ENCODE measurements at regions not wholly inside any gene's neighbourhood (a gene's known extent, or its start where the extent isn't known, plus 50 kb on each side); places are given as distances from the start of the nearest gene placed in this dataset.

DNA sequence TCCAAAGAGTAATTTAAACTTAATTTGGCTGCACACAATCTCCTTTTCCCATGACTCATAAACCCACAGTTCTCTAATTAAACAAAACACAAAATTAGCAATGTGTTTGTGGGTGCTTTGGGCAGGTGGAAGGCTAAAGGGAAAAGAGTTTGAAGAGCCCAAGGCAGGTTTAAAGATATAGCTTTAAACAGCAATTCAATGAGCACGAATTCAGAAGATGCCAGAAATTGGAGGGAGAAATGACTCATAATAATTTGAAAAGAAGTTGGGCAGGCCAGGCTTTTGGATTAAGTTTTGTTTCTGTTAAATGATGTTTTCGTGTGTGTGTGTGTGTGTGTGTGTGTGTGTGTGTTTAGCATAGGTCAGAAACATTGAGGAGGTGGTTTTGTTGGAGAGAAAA, 594.8 kb upstream of the ZEB2 start:
- WGBS, 3 donors = 53 to 64% (median 56%) methylated on average over 2 of the region's 2 CpGs
- H3K27ac ChIP-seq (ENCODE audit: low read depth, low read length) = no peak overlapping the region

- no peak overlapping the region for H3K27ac ChIP-seq (ENCODE audit: low read depth, low read length)
These were observed 592.5 kb upstream of the ZEB2 start for GRCh38 chr2:145112467-145112866.

DNA sequence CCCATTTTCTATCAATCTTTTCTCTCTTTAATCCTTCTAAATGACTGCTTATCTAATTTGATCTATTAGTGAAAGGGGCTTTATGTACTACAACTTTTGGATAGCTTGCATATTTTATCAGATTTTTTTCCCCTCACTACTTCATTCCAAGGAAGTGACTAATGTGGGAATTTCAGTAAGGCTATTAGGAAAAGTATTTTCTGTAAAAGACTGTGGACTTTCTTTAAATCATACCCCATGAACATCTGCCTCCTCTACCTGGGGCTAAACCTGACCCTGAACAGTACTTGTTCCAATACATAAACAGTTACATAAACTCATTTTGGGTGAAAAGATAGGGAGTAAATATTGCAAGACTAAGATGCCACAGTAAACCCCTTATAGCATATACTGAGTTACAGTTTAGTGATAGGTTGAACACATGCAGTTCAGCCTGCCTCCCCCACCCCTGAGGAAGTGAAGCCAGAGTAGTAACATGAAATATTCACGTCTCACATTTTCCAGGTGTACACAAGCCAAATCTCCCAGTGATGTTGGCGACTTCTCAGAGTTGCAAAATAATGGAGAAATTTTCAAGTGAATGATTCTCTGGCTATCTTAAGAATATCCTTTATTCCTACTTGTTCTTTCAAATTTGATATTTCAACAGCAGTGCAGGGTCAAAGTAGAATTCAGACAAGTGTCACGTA, 590.9 kb upstream of the ZEB2 start:
- no peak overlapping the region for H3K27ac ChIP-seq (ENCODE audit: low read depth, low read length)
- WGBS, 3 donors = 68 to 89% (median 71%) methylated on average over 3 of the region's 3 CpGs

DNA sequence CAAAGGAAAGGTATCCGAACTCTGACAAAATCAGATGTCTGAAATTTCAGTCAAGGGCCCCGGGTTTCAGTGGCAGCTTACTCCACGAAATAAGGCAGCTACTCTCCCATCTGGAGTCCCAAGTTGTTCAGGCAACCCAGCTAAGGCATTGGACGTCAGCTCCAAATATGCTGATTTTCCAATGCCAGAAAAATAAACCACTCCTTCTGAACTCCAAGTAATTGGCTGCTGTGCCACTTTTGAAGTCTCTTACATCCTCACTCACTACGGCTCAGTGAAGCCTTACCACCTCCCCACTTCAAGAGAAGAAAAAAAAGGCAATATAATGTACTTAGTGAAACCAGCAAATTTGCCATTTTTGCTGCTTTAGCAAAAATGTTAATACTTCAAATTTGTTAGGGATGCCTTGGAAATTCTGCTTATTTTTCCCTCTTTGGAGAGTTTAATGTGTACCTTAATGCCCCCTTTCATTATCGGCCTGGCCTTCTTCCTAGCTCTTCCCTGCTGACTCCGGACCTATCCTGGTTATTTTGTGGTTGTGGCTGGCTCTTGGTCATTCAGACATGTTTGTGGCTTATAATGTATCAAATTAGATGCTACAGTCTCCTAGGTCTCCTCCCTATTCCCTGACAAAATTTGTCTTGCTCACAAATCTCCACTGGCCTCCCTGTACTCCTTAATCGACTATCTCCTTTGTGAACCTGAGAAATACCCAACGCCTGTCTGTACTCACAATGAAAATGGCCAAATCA, 589.2 kb upstream of the ZEB2 start:
- 84 to 89% (median 88%) methylated on average over 9 of the region's 9 CpGs for WGBS, 3 donors
- H3K27ac ChIP-seq (ENCODE audit: low read depth, low read length) = no peak overlapping the region

DNA sequence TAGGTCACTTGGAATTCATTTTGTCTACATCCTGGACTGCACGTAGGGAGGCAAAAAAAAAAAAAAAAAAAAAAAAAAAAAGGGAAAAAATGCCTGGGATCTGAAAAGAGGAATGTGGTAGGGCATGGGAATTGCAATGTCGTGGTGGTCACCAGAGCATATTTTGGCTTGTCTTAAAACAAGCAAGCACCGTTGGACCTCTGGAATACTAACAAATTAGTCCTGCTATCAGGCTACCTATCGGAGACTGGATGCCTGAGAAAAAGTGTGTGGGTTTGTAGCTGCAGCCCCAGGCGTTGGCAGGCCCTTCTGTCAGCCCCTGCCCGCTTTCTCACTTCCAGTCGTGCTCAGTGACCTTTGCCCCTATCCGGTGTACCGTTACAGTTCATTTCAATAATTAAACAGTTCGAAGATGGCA, 588.5 kb upstream of the ZEB2 start:
- no peak overlapping the region for H3K27ac ChIP-seq (ENCODE audit: low read depth, low read length)
- 59 to 80% (median 80%) methylated on average over 10 of the region's 10 CpGs for WGBS, 3 donors

GRCh38 chr2:145106293-145106692, 586.4 kb upstream of the ZEB2 start:
- 92 to 95% (median 95%) methylated on average over 5 of the region's 5 CpGs for WGBS, 3 donors
- no peak overlapping the region for H3K27ac ChIP-seq (ENCODE audit: low read depth, low read length)

- 89 to 97% (median 96%) methylated on average over 2 of the region's 2 CpGs for WGBS, 3 donors
- H3K27ac ChIP-seq (ENCODE audit: low read depth, low read length) = no peak overlapping the region
These were observed 582.8 kb upstream of the ZEB2 start for GRCh38 chr2:145102706-145103105.

DNA sequence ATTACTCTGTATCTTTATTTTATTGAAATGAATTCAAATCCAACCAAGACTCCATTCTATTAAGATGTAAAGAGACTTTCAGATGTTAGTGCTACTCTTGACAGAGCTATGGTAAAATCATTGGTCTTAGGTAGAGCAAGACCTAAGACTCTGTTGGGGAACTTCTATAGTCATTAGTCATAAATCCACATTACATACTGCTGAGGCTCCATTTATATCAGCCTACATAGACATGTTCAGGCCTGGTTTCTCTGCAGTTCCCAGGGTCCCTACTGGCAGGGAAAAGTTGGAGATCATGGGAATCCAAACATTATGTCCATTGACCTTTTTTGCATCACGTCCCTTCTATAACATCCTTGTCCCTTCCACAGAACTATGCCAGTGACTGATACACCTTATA, 580.4 kb upstream of the ZEB2 start:
- 93 to 100% (median 97%) methylated on average over 1 of the region's 1 CpG for WGBS, 3 donors
- H3K27ac ChIP-seq (ENCODE audit: low read depth, low read length) = no peak overlapping the region

GRCh38 chr2:145096582-145096981, 576.7 kb upstream of the ZEB2 start:
- no peak overlapping the region for H3K27ac ChIP-seq (ENCODE audit: low read depth, low read length)

DNA sequence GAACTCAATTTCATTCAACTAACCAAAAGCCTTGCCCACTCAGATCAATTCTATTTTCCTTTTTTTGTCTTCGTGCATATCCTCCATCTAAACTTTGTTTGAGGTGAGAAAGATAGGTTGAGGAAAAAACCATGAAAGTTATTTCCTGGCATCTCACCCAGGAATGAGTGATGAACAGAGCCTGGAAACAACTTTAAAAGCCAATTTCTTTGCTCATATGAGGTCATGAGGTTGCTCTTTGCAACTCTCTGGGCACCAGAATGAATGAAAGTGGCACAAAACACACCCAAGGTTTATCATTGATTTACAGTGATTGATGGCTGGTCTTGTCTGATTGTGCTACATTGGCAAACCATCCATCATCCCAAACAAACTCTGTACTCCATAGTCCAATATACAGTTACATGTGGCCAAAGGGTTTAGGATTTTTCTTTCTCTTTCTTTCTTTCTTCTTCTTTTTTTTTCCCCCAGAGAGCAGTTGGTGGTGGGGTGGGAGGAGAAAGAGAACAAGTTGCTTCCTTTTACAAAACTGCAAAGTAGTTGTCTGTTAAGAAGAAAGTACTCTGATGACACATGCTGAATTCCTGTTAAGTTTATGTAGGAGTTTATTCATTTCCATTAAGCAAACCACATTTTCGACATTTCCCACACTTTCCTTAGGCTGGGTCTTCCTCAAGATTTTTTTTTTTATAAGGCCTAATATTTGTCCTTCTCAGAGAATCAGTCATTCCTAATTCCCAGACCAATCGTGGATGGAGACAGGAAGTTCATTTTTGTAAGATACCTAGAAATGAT, 575.9 kb upstream of the ZEB2 start:
- 39 to 57% (median 53%) methylated on average over 3 of the region's 3 CpGs for WGBS, 3 donors
- no peak overlapping the region for H3K27ac ChIP-seq (ENCODE audit: low read depth, low read length)

DNA sequence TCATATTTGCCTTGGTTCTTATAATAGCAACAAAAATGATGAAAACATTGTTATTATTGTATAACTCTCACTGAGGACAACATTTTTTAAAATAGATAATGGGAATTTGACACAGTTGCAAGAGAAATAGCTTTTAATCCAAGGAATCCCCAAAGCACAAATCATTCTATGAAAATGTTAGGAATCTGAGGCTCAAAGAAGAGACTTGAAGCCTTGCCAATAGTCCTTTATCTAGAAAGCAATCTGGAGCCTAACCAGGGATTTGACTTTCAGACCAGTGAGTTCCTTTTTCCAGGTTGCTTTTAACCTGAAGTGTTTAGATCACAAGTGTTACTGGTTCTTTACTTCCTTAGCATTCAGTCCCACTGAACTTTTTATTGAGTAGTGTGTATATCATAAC, 574.5 kb upstream of the ZEB2 start:
- no peak overlapping the region for H3K27ac ChIP-seq (ENCODE audit: low read depth, low read length)

DNA sequence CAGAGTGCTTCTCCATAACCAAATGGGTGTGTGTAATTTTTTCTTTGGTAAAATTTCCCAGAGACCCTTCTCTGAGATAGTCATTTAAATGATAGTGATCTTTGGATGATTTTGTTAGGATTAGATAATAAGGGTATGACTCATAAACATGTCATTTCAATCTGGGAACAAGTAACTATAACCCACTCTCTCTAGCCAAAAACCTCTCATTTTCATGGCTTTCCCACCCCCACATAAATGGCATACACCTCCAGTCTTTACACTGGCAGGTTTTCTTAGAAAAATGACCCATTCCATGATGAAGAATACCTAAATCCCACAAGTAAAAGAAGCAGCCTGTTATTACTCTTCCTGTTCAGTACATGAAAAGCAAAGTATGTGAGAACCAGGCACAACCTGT, 572.0 kb upstream of the ZEB2 start:
- no peak overlapping the region for H3K27ac ChIP-seq (ENCODE audit: low read depth, low read length)

- 56 to 68% (median 57%) methylated on average over 2 of the region's 2 CpGs for WGBS, 3 donors
- no peak overlapping the region for H3K27ac ChIP-seq (ENCODE audit: low read depth, low read length)
These were observed 571.2 kb upstream of the ZEB2 start for GRCh38 chr2:145090841-145091761.

- 77 to 86% (median 86%) methylated on average over 2 of the region's 2 CpGs for WGBS, 3 donors
- H3K27ac ChIP-seq (ENCODE audit: low read depth, low read length) = no peak overlapping the region
These were observed 568.8 kb upstream of the ZEB2 start for GRCh38 chr2:145088756-145089155.

DNA sequence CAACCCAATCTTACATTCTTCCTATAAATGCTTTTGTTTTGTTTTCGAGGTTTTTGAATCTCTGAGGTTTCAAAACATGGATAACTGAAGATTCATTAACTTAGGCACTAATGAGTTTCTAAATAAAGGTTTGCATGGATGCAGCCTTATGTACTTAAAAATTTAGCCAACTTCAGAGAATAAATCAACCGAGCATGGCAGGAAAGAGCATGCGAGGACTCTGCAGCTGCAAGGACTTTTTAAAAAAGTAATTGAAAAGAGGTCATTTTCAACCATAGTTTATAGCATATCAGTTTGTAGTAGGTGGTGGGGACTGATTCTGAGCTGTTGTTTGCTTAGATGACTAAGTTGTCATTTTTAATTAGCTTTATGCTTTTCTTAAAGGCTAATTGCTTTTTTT, 567.0 kb upstream of the ZEB2 start:
- 61 to 75% (median 73%) methylated on average over 3 of the region's 3 CpGs for WGBS, 3 donors
- H3K27ac ChIP-seq (ENCODE audit: low read depth, low read length) = no peak overlapping the region

DNA sequence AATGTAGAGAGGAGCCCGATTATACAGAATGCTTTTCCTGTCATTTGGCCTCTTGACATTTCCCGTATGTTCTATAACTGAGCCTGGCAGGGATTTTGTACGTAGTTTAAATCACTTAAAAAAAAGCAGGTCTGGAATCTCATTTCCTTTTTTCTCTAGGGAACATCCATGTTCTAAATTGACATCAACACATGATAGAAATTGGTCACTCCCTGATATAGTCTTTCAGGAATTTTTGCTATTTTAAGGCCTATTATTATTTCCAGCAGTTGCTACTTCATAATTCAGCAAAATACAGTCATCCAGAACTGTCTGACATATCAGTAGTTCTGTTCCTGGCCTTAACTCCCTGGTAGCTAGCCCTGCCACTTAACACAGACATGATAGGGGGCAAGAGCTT, 565.7 kb upstream of the ZEB2 start:
- WGBS, 3 donors = 56 to 82% (median 63%) methylated on average over 3 of the region's 3 CpGs
- no peak overlapping the region for H3K27ac ChIP-seq (ENCODE audit: low read depth, low read length)

- 40 to 63% (median 57%) methylated on average over 1 of the region's 1 CpG for WGBS, 3 donors
- no peak overlapping the region for H3K27ac ChIP-seq (ENCODE audit: low read depth, low read length)
These were observed 560.5 kb upstream of the ZEB2 start for GRCh38 chr2:145080426-145080825.

- H3K27ac ChIP-seq (ENCODE audit: low read depth, low read length) = no peak overlapping the region
- WGBS, 3 donors = 62 to 76% (median 67%) methylated on average over 1 of the region's 1 CpG
These were observed 559.7 kb upstream of the ZEB2 start for GRCh38 chr2:145079641-145080040.

- 84 to 100% (median 90%) methylated on average over 1 of the region's 1 CpG for WGBS, 3 donors
- no peak overlapping the region for H3K27ac ChIP-seq (ENCODE audit: low read depth, low read length)
These were observed 559.0 kb upstream of the ZEB2 start for GRCh38 chr2:145078923-145079322.

Measured in adipose tissue (tissue), 3 donors.